GM12878 (cell line): ENCODE measurements at regions not wholly inside any gene's neighbourhood (a gene's known extent, or its start where the extent isn't known, plus 50 kb on each side); places are given as distances from the start of the nearest gene placed in this dataset.

Source experiments
- ATAC-seq: fragments of 200-7000 bp; cut with Tn5 transposase; 3 replicates; pipeline ENCODE4 v1.9.1; 2020; ENCODE audit warnings: mild to moderate bottlenecking, moderate library complexity
- BruUV-seq: library from RNA; stranded (reverse); fragments of 400-500 nt; replicated peaks from 2 replicates; lab custom pipeline; 2021; lab: Mats Ljungman, UMichigan
- CTCF ChIA-PET: fragments of 300-600 bp; sonication (Branson Sonifier 250); formaldehyde crosslinking; extraction: SDS; loops from one replicate; lab custom pipeline; 2021; ENCODE audit warnings: inconsistent platforms; lab: Yijun Ruan, JAX
- POLR2A ChIA-PET: fragments of 350-600 bp; formaldehyde crosslinking; extraction: SDS; loops from one replicate; lab custom pipeline; 2021; ENCODE audit warnings: inconsistent platforms; lab: Charles Lee
- RAD21 ChIA-PET: fragments of 300-600 bp; sonication (Branson Sonifier 250); formaldehyde crosslinking; loops from one replicate; lab custom pipeline; 2023; ENCODE audit warnings: antibody characterized with exemption; ENCODE audit not compliant: unreplicated experiment; lab: Charles Lee
- SMC1A ChIA-PET: fragments of 300-600 bp; sonication (Branson Sonifier 250); formaldehyde crosslinking; loops from one replicate; lab custom pipeline; 2023; ENCODE audit not compliant: unreplicated experiment, uncharacterized antibody; lab: Charles Lee
- DNase-seq: peaks from one replicate; pipeline ENCODE4 v3.0.0-alpha.2; 2011; ENCODE audit warnings: low read depth, low spot score
- FAIRE-seq: peaks from 3 replicates; lab custom pipeline; 2011; peaks lifted over from hg19 to GRCh38; lab: Jason Lieb, UNC
- H2AFZ ChIP-seq: 2 replicates; pipeline ENCODE4 v1.6.0; 2011; ENCODE audit warnings: low read depth, low read length, control low read depth; ENCODE audit not compliant: control insufficient read depth
- H3K27ac ChIP-seq: 2 replicates; pipeline ENCODE4 v1.5.1; 2011; ENCODE audit warnings: control low read depth; ENCODE audit not compliant: control insufficient read depth, insufficient read depth
- H3K27me3 ChIP-seq, 2 experiments: replicated peaks in 1 of 2; 2 replicates each; pipeline versions ENCODE4 v1.6.0 to v1.6.1; 2011; ENCODE audit warnings: low read length in 1 of 2; ENCODE audit not compliant: control insufficient read depth in 2 of 2, insufficient read depth in 2 of 2
- H3K36me3 ChIP-seq, 2 experiments: 2 replicates each; pipeline ENCODE4 v1.5.1; 2011; ENCODE audit warnings: low read length in 1 of 2; ENCODE audit not compliant: control insufficient read depth in 2 of 2, insufficient read depth in 2 of 2
- H3K4me1 ChIP-seq: 2 replicates; pipeline ENCODE4 v1.6.1; 2011; ENCODE audit warnings: mild to moderate bottlenecking, low read length, moderate library complexity, mixed read lengths; ENCODE audit not compliant: control insufficient read depth, insufficient read depth
- H3K4me2 ChIP-seq: 2 replicates; pipeline ENCODE4 v1.6.0; 2011; ENCODE audit warnings: control low read depth; ENCODE audit not compliant: control insufficient read depth, insufficient read depth
- H3K4me3 ChIP-seq: fragments of 200-600 bp; sonication (generic); 2 replicates; pipeline ENCODE4 v1.5.1; 2016
- H3K79me2 ChIP-seq: 2 replicates; pipeline ENCODE4 v1.6.0; 2011; ENCODE audit warnings: low read length; ENCODE audit not compliant: control insufficient read depth, insufficient read depth
- H3K9ac ChIP-seq: 2 replicates; pipeline ENCODE4 v1.8.0; 2011; ENCODE audit warnings: low read length, control low read depth, mixed read lengths; ENCODE audit not compliant: control insufficient read depth, insufficient read depth
- H3K9me3 ChIP-seq: replicated peaks from 3 replicates; pipeline ENCODE4 v1.5.1; 2011; ENCODE audit warnings: mild to moderate bottlenecking, low read length; ENCODE audit not compliant: control insufficient read depth, insufficient read depth
- H4K20me1 ChIP-seq: 2 replicates; pipeline ENCODE4 v1.6.0; 2011; ENCODE audit not compliant: control insufficient read depth, insufficient read depth
- ASH2L ChIP-seq: fragments of 300-600, 200-600 bp; sonication (generic); IDR thresholded peaks from 2 replicates; pipeline ENCODE4 v1.6.1; 2017; ENCODE audit warnings: low read depth, mild to moderate bottlenecking, borderline replicate concordance
- ATF7 ChIP-seq: fragments of 450-650 bp; IDR thresholded peaks from 2 replicates; pipeline ENCODE4 v1.6.1; 2016; ENCODE audit warnings: low read depth, mild to moderate bottlenecking
- BHLHE40 ChIP-seq, 2 experiments: fragments of 450-650 bp in 1 of 2; IDR thresholded peaks; 2 replicates each; pipeline ENCODE4 v1.6.1; 2011 to 2017; ENCODE audit warnings: low read depth in 2 of 2, borderline replicate concordance in 1 of 2, improper control_type of control experiment in 1 of 2, low read length in 1 of 2, mild to moderate bottlenecking in 1 of 2
- BRCA1 ChIP-seq: IDR thresholded peaks from 2 replicates; pipeline ENCODE4 v1.6.1; 2011; ENCODE audit warnings: low read depth, low read length, improper control_type of control experiment
- FOXK2 ChIP-seq: fragments of 450-650 bp; IDR thresholded peaks from 2 replicates; pipeline ENCODE4 v1.6.1; 2017; ENCODE audit warnings: mild to moderate bottlenecking, moderate library complexity
- GABPA ChIP-seq: IDR thresholded peaks from 2 replicates; pipeline ENCODE4 v1.6.1; 2014; ENCODE audit warnings: antibody characterized with exemption, low read depth, mild to moderate bottlenecking, inconsistent platforms
- HDAC6 ChIP-seq: fragments of 200-600 bp; sonication (generic); IDR thresholded peaks from one replicate; pipeline ENCODE4 v1.8.0; 2017; ENCODE audit warnings: antibody characterized with exemption; ENCODE audit not compliant: unreplicated experiment
- HDGF ChIP-seq: fragments of 450-650 bp; IDR thresholded peaks from 2 replicates; pipeline ENCODE4 v1.6.1; 2016; ENCODE audit warnings: antibody characterized with exemption
- IRF4 ChIP-seq: IDR thresholded peaks from 2 replicates; pipeline ENCODE4 v1.6.1; 2011; ENCODE audit warnings: low read depth, low read length
- KLF5 ChIP-seq: fragments of 450-650 bp; IDR thresholded peaks from 2 replicates; pipeline ENCODE4 v1.6.1; 2014; ENCODE audit warnings: mild to moderate bottlenecking; ENCODE audit not compliant: partially characterized antibody
- MYB ChIP-seq: fragments of 150-350 bp; IDR thresholded peaks from 2 replicates; pipeline ENCODE4 v1.6.1; 2014; ENCODE audit warnings: mild to moderate bottlenecking, low read depth, low read length, borderline replicate concordance
- NRF1 ChIP-seq: conservative IDR thresholded peaks from 2 replicates; pipeline ENCODE4 v1.6.1; 2011; ENCODE audit warnings: mild to moderate bottlenecking, low read depth, low read length, improper control_type of control experiment
- PAX8 ChIP-seq: fragments of 450-650 bp; IDR thresholded peaks from 2 replicates; pipeline ENCODE4 v1.6.1; 2017; ENCODE audit warnings: mild to moderate bottlenecking, moderate library complexity
- POU2F2 ChIP-seq: IDR thresholded peaks from 3 replicates; pipeline ENCODE4 v1.6.1; 2011; ENCODE audit warnings: low read depth, mild to moderate bottlenecking, low read length, borderline replicate concordance
- SUZ12 ChIP-seq: fragments of 200-600 bp; sonication (generic); IDR thresholded peaks from one replicate; pipeline ENCODE4 v1.6.1; 2018; ENCODE audit warnings: antibody characterized with exemption, mild to moderate bottlenecking; ENCODE audit not compliant: unreplicated experiment
- ZNF384 ChIP-seq: IDR thresholded peaks from 2 replicates; pipeline ENCODE4 v1.6.1; 2012; ENCODE audit warnings: low read depth, mild to moderate bottlenecking, low read length, improper control_type of control experiment, borderline replicate concordance
- ZZZ3 ChIP-seq: IDR thresholded peaks from 2 replicates; pipeline ENCODE4 v1.6.1; 2011; ENCODE audit warnings: low read depth; ENCODE audit not compliant: control insufficient read depth, insufficient read length
- WGBS: methylation state at CpG from one replicate; pipeline ENCODE4 v1.1.6; 2016; ENCODE audit warnings: low lambda C conversion rate; ENCODE audit not compliant: insufficient replicate concordance, insufficient coverage; ENCODE audit errors: missing lambda C conversion rate; 5-methylcytosine and 5-hydroxymethylcytosine counted together
- in situ Hi-C: fragments of 300-500 bp; cut with MboI; formaldehyde crosslinking; loops from 9 replicates; pipeline ENCODE4 v1.14.3; 2018; ENCODE audit warnings: mixed read lengths
- intact Hi-C: fragments of 100-400 bp; cut with micrococcal nuclease; formaldehyde crosslinking; loops from one replicate; pipeline ENCODE4 v1.14.2; 2022; ENCODE audit not compliant: unreplicated experiment
- TF ChIP-seq, protein P1 (sequence below): fragments of 450-650 bp; IDR thresholded peaks from 2 replicates; pipeline ENCODE4 v1.6.1; 2018; ENCODE audit warnings: borderline replicate concordance, mild to moderate bottlenecking; ENCODE audit not compliant: partially characterized antibody
- TF ChIP-seq, protein P2 (sequence below): fragments of 450-650 bp; IDR thresholded peaks from 2 replicates; pipeline ENCODE4 v1.6.1; 2016; ENCODE audit warnings: mild to moderate bottlenecking
- TF ChIP-seq, protein P3 (sequence below): fragments of 150-350 bp; IDR thresholded peaks from 2 replicates; pipeline ENCODE4 v1.6.1; 2014; ENCODE audit warnings: mild to moderate bottlenecking, low read depth, low read length

DNA sequence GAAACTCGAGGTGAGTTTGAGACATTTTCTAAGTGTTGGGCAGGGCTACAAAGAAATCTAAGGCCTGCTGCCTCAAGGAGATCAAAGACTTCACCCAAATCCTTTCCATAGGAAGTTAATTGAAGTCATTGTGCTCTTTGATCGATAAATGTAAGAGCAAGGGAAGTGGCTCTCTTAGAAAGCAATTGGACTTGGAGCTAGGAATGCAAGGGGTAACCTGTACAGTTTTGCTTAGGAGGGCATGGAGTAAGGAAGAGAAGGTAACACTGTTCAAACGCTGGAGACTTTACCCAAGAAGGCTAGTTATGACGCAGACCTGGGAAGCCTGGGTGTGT lies 418.0 kb upstream of the PROX1 start:
- H3K79me2 ChIP-seq = no peaks in the 10 kb centered on the region
- ATAC-seq (no peak), FAIRE-seq (no peak), DNase-seq (no peak)
- 19% methylated on average over 4 of the region's 4 CpGs for WGBS
- in situ Hi-C loops = no loop called here
- no peaks in the 10 kb centered on the region for H4K20me1 ChIP-seq
- TF ChIP-seq, protein P1, sequence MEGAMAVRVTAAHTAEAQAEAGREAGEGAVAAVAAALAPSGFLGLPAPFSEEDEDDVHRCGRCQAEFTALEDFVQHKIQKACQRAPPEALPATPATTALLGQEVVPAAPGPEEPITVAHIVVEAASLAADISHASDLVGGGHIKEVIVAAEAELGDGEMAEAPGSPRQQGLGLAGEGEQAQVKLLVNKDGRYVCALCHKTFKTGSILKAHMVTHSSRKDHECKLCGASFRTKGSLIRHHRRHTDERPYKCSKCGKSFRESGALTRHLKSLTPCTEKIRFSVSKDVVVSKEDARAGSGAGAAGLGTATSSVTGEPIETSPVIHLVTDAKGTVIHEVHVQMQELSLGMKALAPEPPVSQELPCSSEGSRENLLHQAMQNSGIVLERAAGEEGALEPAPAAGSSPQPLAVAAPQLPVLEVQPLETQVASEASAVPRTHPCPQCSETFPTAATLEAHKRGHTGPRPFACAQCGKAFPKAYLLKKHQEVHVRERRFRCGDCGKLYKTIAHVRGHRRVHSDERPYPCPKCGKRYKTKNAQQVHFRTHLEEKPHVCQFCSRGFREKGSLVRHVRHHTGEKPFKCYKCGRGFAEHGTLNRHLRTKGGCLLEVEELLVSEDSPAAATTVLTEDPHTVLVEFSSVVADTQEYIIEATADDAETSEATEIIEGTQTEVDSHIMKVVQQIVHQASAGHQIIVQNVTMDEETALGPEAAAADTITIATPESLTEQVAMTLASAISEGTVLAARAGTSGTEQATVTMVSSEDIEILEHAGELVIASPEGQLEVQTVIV = no peak
- TF ChIP-seq HDAC6 (no peak), PAX8 (no peak), FOXK2 (no peak), BRCA1 (no peak), ZNF384 (no peak), MYB (no peak), KLF5 (no peak), ASH2L (no peak), HDGF (no peak), IRF4 (no peak), SUZ12 (no peak), ZZZ3 (no peak), ATF7 (no peak), NRF1 (no peak), BHLHE40 (IDR thresholded peaks at IDR 0.05; ENCODE audit: borderline replicate concordance in 1 of 2, low read depth in 2 of 2, low read length in 1 of 2) (no peak), GABPA (no peak), POU2F2 (no peak)
- TF ChIP-seq, protein P2, sequence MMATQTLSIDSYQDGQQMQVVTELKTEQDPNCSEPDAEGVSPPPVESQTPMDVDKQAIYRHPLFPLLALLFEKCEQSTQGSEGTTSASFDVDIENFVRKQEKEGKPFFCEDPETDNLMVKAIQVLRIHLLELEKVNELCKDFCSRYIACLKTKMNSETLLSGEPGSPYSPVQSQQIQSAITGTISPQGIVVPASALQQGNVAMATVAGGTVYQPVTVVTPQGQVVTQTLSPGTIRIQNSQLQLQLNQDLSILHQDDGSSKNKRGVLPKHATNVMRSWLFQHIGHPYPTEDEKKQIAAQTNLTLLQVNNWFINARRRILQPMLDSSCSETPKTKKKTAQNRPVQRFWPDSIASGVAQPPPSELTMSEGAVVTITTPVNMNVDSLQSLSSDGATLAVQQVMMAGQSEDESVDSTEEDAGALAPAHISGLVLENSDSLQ = no peak
- TF ChIP-seq, protein P3, sequence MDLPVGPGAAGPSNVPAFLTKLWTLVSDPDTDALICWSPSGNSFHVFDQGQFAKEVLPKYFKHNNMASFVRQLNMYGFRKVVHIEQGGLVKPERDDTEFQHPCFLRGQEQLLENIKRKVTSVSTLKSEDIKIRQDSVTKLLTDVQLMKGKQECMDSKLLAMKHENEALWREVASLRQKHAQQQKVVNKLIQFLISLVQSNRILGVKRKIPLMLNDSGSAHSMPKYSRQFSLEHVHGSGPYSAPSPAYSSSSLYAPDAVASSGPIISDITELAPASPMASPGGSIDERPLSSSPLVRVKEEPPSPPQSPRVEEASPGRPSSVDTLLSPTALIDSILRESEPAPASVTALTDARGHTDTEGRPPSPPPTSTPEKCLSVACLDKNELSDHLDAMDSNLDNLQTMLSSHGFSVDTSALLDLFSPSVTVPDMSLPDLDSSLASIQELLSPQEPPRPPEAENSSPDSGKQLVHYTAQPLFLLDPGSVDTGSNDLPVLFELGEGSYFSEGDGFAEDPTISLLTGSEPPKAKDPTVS = no peak
- ChIA-PET RAD21 (no interaction called here), SMC1A (no interaction called here), POLR2A (no interaction called here), CTCF (no interaction called here)
- BruUV-seq = no TSS peak
- intact Hi-C loops = no loop called here
- no peak overlapping the region for H3K4me2 ChIP-seq
- no peak overlapping the region for H3K4me3 ChIP-seq
- no peak overlapping the region for H3K9ac ChIP-seq
- H3K27me3 ChIP-seq = no peaks in the 10 kb centered on the region
- no peaks in the 10 kb centered on the region for H3K36me3 ChIP-seq
- H3K27ac ChIP-seq = no peak overlapping the region
- no peak overlapping the region for H2AFZ ChIP-seq
- H3K9me3 ChIP-seq = no peaks in the 10 kb centered on the region
- no peaks in the 10 kb centered on the region for H3K4me1 ChIP-seq
